GM04503 (cell line): ENCODE measurements at regions not wholly inside any gene's neighbourhood (a gene's known extent, or its start where the extent isn't known, plus 50 kb on each side); places are given as distances from the start of the nearest gene placed in this dataset.

Experiments used
- DNase-seq: peaks from one replicate; pipeline ENCODE4 v3.0.0-alpha.2; 2012; ENCODE audit warnings: low read depth

DNA sequence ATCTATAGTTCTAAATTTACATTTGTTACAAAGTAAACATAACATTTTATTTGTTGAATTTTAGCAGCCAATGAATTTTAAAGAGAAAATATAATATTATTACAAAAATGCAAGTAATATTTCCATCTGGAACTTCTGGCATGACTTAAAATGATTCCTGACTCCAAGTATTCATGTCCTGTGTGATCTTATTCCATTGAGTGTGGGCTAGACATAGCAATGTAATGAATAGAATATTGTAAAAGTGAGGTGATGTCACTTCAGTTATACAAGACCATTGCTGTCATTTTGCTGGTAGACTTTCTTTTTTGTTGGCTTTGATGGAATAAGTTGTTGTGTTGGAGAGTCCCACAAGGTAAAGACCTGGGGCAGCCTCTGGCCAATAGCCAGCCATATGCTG lies 912.2 kb upstream of the PIK3C3 start:
- DNase-seq = no peak

- no peak for DNase-seq
Observed at GRCh38 chr18:41038071-41038470, 917.0 kb upstream of the PIK3C3 start.

- no peak for DNase-seq
Observed at GRCh38 chr18:41036346-41036745, 918.7 kb upstream of the PIK3C3 start.

GRCh38 chr18:41034413-41034812 lies 920.6 kb upstream of the PIK3C3 start:
- DNase-seq = no peak

DNA sequence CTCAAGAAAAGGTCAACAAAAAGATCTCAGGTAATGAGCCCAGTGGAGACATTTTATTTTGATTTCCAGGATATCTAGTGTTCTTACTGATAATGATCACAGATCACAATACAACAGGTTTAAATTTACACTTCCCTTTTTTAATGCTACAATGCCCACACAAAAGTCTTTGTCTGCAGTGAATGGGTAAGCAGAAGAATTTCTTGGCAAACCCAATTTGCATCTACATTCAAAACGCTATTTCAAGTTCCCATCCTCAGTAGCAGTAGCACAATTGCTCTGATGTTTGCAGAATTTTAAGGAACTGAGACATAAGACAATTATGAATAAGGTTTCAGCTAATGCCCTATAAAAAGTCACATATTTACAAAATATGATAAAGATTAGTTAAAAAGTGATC lies 929.4 kb upstream of the PIK3C3 start:
- DNase-seq = no peak

GRCh38 chr18:41024792-41025191 lies 930.2 kb upstream of the PIK3C3 start:
- no peak for DNase-seq

- no peak for DNase-seq
Observed at GRCh38 chr18:41022484-41022883, 932.5 kb upstream of the PIK3C3 start.

- DNase-seq = no peak
Observed at GRCh38 chr18:41021089-41021488, 933.9 kb upstream of the PIK3C3 start.

- DNase-seq = no peak
Observed at GRCh38 chr18:41012194-41012593, 942.8 kb upstream of the PIK3C3 start.

- DNase-seq = no peak
Observed at GRCh38 chr18:41009926-41010325, 945.1 kb upstream of the PIK3C3 start.

DNA sequence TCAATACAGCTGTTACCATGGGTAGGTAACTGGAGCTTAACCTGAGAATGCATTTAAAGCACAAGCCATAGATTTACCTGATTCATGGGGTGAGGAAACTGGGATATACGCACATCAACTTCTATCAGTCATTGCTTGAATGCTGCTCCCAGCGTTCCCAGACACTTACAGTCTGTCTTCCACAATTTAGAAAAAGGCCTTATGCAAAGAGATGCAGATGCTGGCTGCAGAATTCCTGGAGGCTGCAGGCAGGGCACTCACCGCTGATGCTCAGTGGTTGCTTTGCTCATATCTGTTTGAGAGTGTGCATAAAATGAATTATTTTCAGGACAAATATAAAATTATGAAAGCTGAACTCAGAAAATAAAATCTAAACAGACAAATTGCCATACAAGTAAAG lies 950.7 kb upstream of the PIK3C3 start:
- no peak for DNase-seq

- DNase-seq = no peak
Observed at GRCh38 chr18:40995529-40995928, 959.5 kb upstream of the PIK3C3 start.

GRCh38 chr18:40993363-40993762 lies 961.7 kb upstream of the PIK3C3 start:
- no peak for DNase-seq

- no peak for DNase-seq
Observed at GRCh38 chr18:40987581-40987980, 967.5 kb upstream of the PIK3C3 start.

DNA sequence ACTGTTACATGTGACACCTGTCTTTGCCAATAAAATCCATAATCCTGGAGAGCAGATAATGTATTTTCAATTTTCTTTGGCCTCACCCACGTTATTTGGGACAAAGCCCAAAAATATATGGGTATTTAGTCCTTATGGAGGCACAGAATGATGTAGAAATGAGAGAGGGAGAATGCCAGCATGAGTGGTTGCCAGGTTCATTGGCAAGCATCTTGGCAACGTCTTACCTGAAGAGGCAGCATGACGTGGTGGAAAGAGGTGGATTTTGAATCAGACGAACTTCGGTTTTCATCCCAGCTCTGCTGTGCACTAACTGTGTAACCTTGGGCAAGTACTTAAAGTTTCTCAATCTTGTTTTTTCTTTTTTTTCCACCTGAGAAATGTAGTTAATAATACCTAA lies 969.6 kb upstream of the PIK3C3 start:
- DNase-seq = no peak

GRCh38 chr18:40984856-40985255 lies 970.2 kb upstream of the PIK3C3 start:
- no peak for DNase-seq

DNA sequence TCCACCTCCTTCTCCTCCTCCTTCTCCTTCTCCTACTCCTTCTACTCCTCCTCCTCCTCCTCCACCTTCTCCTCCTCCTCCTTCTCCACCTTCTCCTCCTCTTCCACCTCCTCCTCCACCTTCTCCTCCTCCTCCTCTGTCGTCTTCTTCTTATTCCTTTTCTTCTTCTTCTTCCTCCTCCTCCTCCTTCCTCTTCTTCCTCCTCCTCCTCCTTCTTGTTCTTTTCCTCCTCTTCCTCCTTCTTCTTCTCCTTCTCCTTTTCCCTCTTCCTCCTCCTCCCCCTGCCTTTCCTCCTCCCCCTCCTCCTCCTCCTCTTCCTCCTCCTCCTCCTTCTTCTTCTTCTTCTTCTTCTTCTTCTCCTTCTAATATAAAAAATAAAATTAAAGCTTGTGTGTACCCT lies 971.2 kb upstream of the PIK3C3 start:
- DNase-seq = no peak

DNA sequence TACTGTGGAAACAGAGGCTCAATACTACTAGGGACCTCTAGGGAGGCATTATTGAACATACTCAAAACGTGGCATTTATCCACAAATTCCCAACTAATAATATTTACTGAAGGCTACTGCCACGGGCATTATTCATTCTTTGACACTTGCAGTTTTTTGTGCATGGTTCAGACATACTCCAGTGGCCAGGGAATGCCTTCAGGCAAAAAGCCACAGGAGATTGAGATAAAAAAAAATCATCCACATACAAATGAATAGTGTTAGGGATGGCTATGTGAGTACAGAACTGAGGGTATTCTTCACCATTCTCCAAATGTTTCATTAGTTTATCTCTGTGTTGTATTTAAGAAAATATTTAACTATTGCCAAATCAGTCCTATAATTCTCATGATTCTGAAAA lies 974.9 kb upstream of the PIK3C3 start:
- no peak for DNase-seq

DNA sequence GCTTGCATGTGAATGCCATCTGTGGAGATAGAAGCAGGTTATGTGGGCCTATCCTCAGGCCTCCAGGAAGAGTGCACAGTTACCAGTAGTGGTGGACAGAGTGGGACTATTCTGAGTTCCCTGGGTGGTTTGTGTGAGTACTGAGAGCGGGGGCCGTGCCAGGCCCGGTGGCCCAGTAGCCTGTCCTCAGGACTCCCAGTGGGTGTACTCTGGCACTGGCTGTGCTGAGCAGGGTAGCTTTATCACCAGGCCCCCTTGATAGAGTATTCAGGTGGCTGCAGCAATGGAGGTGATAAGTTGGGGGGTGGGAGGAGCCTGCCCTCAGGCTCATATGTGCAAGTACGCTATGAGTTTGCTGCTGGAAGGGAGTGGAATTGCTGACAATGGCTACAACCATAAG lies 979.0 kb upstream of the PIK3C3 start:
- no peak for DNase-seq

- DNase-seq = no peak
Observed at GRCh38 chr18:40974448-40974847, 980.6 kb upstream of the PIK3C3 start.

DNA sequence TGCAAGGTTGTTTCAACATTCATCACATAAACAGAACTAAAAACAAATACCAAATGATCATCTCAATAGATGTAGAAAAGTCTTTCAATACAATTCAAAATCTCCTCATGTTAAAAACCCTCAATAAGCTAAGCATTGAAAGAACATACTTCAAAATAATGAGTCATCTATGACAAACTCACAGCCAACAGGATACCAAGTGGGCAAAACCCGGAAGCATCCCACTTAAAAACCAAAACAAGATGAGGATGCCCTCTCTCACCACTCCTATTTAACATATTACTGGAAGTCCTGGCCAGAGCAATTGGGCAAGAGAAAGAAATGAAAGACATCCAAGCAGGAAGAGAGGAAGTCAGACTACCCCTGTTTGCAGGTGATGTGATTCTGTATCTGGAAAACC lies 992.2 kb upstream of the PIK3C3 start:
- no peak for DNase-seq

DNA sequence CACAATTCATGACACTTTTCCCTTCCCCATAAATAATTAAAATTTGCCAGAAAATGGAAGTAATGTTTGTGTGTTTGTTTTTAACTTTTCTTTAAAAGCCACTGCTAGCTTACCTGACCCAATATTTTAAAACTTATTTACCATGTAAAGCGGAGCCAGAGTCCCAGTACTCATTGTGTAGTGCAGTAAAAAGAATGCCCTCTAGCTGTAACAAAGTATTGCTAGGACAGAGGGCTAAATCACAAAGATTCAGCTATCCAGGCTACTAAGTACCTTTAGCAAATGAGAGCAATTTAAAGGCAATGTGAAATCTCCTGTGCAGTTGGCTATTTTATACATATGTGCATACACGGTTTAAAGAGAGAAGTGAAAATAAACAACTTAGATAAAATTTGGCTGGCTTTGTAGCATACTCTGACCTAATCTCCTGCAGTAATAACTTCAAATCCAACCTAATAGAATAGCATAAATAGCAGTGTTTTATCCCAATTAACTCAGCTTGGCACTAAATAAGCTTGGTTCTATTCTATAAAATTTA lies 997.4 kb upstream of the PIK3C3 start:
- no peak for DNase-seq

GRCh38 chr18:40956213-40956612 lies 998.8 kb upstream of the PIK3C3 start:
- no peak for DNase-seq

GRCh38 chr18:40955351-40955750 lies 999.7 kb upstream of the PIK3C3 start:
- no peak for DNase-seq
